Transverse colon (tissue), 4 donors: ENCODE measurements at regions not wholly inside any gene's neighbourhood (a gene's known extent, or its start where the extent isn't known, plus 50 kb on each side); places are given as distances from the start of the nearest gene placed in this dataset.

ENCODE experiments used
- DNase-seq: peaks from one replicate; pipeline ENCODE4 v3.0.0-alpha.2; 2019
- H3K27ac ChIP-seq, 4 donors: fragments of 200-600 bp; sonication (generic); 2 replicates each; pipeline ENCODE4 v1.5.1; 2016 to 2018; ENCODE audit warnings: inconsistent platforms in 4 of 4
- H3K27me3 ChIP-seq: fragments of 200-600 bp; sonication (generic); 2 replicates; pipeline ENCODE4 v1.5.1; 2017; ENCODE audit warnings: inconsistent platforms
- H3K36me3 ChIP-seq, 4 donors: fragments of 200-600 bp; sonication (generic); 2 replicates each; pipeline ENCODE4 v1.5.1; 2017 to 2019; ENCODE audit warnings: inconsistent platforms in 4 of 4
- H3K4me1 ChIP-seq, 4 donors: fragments of 200-600 bp; sonication (generic); 2 replicates each; pipeline ENCODE4 v1.5.1; 2017 to 2020; ENCODE audit warnings: inconsistent platforms in 4 of 4
- H3K4me3 ChIP-seq, 4 donors: fragments of 200-600 bp; sonication (generic); 1 replicate in 1 of 4; 2 replicates in 3 of 4; pipeline versions ENCODE4 v1.5.1 to v1.6.1; 2017 to 2019; ENCODE audit warnings: inconsistent platforms in 4 of 4
- H3K9me3 ChIP-seq, 2 donors: fragments of 200-600 bp; sonication (generic); 2 replicates each; pipeline ENCODE4 v1.5.1; 2017 to 2019; ENCODE audit warnings: inconsistent platforms in 2 of 2
- EP300 ChIP-seq: sonication (generic); formaldehyde crosslinking; IDR thresholded peaks from one replicate; pipeline ENCODE4 v1.6.1; 2017; ENCODE audit warnings: antibody characterized with exemption, low read depth
- POLR2A ChIP-seq: fragments of 450-650 bp; IDR thresholded peaks from one replicate; pipeline ENCODE4 v1.6.1; 2016; ENCODE audit warnings: antibody characterized with exemption, mild to moderate bottlenecking, moderate library complexity
- POLR2AphosphoS5 ChIP-seq, 3 donors: sonication (generic); formaldehyde crosslinking; IDR thresholded peaks; one replicate each; pipeline ENCODE4 v1.6.1; 2016; ENCODE audit warnings: antibody characterized with exemption in 3 of 3
- WGBS, 2 donors: methylation state at CpG; one replicate each; pipeline ENCODE4 v1.1.5; 2018; ENCODE audit warnings: low coverage in 1 of 2; 5-methylcytosine and 5-hydroxymethylcytosine counted together
- in situ Hi-C, 4 donors: fragments of 200-750 bp; cut with MboI; loops; one replicate each; pipeline versions ENCODE4 v1.15.0 to v1.15.1; 2017; ENCODE audit warnings: low sequenced_read_pairs in 3 of 4, low pct_ligation_motif_present in 1 of 4, low pct_unique_long_range_greater_than_20kb in 1 of 4
- intact Hi-C: fragments of 100-400 bp; cut with DNase I; formaldehyde crosslinking; loops from one replicate; pipeline ENCODE4 v1.15.1; 2023; ENCODE audit warnings: low total_unique reads
- TF ChIP-seq, protein P1 (sequence below), 5 experiments: fragments of 200-600 bp in 3 of 5; fragments of 450-650 bp in 2 of 5; sonication (generic) in 3 of 5; IDR thresholded peaks; 1 replicate in 2 of 5; 2 replicates in 3 of 5; pipeline ENCODE4 v1.5.1; 2016 to 2017; ENCODE audit warnings: antibody characterized with exemption in 5 of 5, inconsistent platforms in 3 of 5, mild to moderate bottlenecking in 2 of 5, moderate library complexity in 1 of 5

DNA sequence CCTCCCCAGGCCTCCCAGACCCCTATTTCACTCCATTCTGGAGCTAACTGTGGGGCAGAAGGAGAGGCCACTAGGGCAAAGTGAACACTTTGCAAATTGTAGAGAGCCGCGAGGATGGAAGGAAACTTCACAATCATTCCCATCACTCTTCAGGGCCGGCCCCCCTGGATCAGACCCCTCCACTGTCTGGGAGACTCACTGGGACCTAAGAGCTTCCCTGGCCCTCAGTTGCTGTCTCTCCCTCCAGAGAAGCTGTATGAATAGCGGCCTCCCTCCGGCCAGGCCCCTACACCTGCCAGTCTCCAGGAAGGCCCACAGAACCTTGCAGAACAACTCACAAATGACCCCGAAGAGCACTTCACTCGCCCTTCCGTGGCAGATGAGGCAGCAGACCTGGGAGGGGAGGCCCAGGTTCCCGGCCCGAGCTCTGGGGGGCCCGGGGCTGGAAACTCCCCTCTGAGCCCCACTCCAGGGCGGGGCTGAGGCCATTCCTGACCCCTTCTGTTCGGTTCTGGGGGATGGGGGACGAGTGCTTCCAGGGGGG lies 141.9 kb upstream of the IER5L start:
- Histone ChIP-seq H3K4me1 (peaks cover 11 to 50% (median 25%) of the 10 kb centered on the region in 4 donors), H3K4me3 (peak overlapping the region in 2 of 4 donors; percentile 35 to 37), H3K36me3 (no peaks in the 10 kb centered on the region), H3K27me3 (peaks cover 4% of the 10 kb centered on the region), H3K27ac (peak overlapping the region; percentile 73 to 87 (median 80)), H3K9me3 (no peaks in the 10 kb centered on the region)
- intact Hi-C loops, result loop anchor here (5.0 kb wide), 1 partner anchor 702 kb away; no protein-coding TSS in a partner anchor
- in situ Hi-C loops, result no loop called here
- no peak for DNase-seq
- no peak for TF ChIP-seq POLR2AphosphoS5 (IDR thresholded peaks at IDR 0.05)
- no peak for TF ChIP-seq EP300
- TF ChIP-seq POLR2A, result no peak
- TF ChIP-seq, protein P1, sequence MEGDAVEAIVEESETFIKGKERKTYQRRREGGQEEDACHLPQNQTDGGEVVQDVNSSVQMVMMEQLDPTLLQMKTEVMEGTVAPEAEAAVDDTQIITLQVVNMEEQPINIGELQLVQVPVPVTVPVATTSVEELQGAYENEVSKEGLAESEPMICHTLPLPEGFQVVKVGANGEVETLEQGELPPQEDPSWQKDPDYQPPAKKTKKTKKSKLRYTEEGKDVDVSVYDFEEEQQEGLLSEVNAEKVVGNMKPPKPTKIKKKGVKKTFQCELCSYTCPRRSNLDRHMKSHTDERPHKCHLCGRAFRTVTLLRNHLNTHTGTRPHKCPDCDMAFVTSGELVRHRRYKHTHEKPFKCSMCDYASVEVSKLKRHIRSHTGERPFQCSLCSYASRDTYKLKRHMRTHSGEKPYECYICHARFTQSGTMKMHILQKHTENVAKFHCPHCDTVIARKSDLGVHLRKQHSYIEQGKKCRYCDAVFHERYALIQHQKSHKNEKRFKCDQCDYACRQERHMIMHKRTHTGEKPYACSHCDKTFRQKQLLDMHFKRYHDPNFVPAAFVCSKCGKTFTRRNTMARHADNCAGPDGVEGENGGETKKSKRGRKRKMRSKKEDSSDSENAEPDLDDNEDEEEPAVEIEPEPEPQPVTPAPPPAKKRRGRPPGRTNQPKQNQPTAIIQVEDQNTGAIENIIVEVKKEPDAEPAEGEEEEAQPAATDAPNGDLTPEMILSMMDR (IDR thresholded peaks at IDR 0.05), result no peak
- WGBS, 2 donors, result 40 to 44% methylated on average over 1 to 14 of the region's 14 CpGs

DNA sequence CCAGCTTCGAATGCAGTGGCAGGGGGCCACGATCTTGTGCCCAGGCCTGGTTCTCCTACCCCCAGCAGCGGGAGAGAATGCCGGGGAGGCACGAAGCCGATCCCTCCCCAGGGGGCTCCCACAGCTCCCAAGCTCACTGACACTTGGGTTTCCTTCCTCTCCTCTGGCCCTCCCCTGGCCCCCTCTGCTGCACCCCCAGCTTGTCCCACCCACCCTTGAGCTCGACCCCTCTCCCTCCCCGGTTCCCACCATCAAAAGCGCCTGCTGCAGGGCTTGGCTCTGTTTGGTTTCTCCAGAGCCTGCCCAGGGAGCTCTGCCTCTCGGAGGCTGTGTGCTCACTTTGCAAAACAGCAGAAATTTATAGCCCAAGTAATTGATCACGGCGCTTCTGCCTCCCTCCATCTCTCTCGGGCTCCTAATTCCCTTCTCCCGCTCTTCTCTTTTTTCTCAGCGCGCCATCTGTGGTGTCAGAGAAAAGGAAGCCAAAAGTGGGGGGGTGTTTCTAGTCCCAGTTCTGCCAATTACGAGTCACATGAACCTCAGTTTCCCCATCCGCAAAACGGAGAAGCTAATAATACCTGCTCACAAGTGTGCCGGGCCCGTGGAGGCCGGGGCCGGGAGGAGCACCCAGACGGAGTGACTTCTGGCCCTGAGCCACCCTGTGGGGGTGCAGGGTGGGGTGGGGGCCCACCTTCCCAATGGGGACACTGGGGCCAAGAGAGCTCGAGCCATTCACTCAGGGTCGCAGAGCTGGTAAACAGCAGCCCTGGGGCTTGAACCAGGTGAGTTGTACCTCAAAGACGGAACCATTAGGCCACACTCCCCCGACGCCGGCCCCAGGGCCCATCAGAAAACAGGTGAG lies 141.2 kb upstream of the IER5L start:
- no peak for DNase-seq
- H3K27ac ChIP-seq, result peak overlapping the region; percentile 73 to 87 (median 80)
- TF ChIP-seq POLR2A (no peak), EP300 (no peak), POLR2AphosphoS5 (IDR thresholded peaks at IDR 0.05) (no peak)
- TF ChIP-seq, protein P1 (IDR thresholded peaks at IDR 0.05), result no peak

DNA sequence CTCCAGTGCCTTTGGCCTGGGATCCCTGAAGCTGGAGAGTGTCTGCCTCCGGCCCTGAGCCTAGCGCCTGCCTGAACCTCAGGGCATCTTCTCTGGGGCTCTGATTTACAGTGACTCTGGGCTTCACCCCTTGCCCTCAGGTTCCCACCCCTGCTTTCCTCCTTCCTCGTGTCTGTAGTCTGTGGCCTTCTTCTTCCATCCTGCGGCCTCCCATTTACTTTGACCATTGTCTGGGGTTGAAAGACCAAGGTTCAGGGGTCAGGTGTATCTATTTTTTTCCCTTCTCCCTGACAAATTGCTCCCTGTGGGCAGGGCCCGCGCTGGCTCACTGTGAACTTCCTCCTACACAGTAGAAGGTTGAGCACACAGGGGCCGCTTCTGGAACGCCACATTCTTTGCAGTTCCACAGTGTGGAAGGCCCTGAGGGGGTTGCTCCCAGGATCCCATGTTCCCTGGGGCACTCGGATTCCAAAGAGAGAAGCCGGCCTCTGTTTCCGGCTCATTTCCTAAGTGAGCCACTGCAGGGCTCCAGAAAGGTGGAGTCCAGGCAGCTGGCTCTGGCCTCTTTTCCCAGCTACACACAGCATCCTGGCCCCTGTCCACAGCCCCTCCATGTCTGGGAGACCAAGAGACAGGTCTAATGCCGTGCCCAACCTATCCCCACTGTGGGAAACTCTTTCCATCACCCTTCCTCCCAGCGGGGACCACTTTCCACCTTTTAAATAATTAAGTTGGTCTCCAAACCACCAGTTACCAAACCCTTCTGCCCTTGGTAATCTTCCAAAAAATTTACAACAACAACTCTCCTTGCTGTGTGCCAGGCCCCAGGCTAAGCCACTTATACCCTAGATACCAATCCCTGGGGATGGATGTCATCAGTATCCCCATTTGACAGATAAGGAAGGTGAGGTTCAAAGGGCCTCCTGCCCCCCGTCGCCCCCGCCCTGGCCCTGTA lies 140.3 kb upstream of the IER5L start:
- in situ Hi-C loops, result no loop called here
- no peak for DNase-seq

More for the DNA sequence above, 141.2 kb upstream of the IER5L start:
- Histone ChIP-seq H3K4me1 (peaks cover 11 to 50% (median 25%) of the 10 kb centered on the region in 4 donors), H3K4me3 (no peak overlapping the region), H3K9me3 (no peaks in the 10 kb centered on the region), H3K36me3 (no peaks in the 10 kb centered on the region), H3K27me3 (peaks cover 4% of the 10 kb centered on the region)
- in situ Hi-C loops (no loop called here), intact Hi-C loops (no loop called here)
- WGBS, 2 donors, result 83 to 92% methylated on average over 5 to 30 of the region's 30 CpGs

More for the DNA sequence above, 140.3 kb upstream of the IER5L start:
- Histone ChIP-seq H3K27ac (peak overlapping the region; percentile 73 to 87 (median 80)), H3K27me3 (peaks cover 4% of the 10 kb centered on the region), H3K36me3 (no peaks in the 10 kb centered on the region), H3K4me3 (no peak overlapping the region), H3K9me3 (no peaks in the 10 kb centered on the region), H3K4me1 (peaks cover 11 to 50% (median 25%) of the 10 kb centered on the region in 4 donors)
- intact Hi-C loops, result no loop called here
- TF ChIP-seq POLR2AphosphoS5 (IDR thresholded peaks at IDR 0.05) (no peak), POLR2A (no peak), EP300 (no peak)
- TF ChIP-seq, protein P1 (IDR thresholded peaks at IDR 0.05), result no peak
- 79 to 100% methylated on average over 1 to 16 of the region's 16 CpGs for WGBS, 2 donors
